Activated CD4-positive, alpha-beta T cell treated with anti-CD3 and anti-CD28 coated beads for 4 hours (primary cell): ENCODE measurements at regions not wholly inside any gene's neighbourhood (a gene's known extent, or its start where the extent isn't known, plus 50 kb on each side); places are given as distances from the start of the nearest gene placed in this dataset.

Experiments used
- DNase-seq, 2 donors: peaks; one replicate each; pipeline ENCODE4 v3.0.0-alpha.2; 2020

DNA sequence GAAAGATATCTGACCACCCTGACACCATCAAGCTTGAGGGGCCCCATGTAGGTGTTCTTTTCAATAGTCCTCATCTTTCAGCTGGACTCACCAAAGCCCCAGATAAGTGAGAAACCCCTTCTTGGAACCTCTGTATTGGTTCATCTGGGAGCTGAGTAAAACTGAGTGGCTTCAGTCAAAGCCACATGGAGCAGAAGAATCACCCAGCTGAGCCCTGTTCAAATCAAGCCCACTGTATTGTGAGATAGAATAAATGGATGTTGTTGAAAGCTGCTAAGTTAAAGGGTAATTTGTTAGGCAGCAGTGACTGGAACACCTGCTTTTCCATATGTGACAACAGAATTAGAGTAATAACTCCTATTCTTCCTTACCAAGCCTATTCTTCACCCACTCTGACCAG is 64.8 kb upstream of the SDK1 start:
- no peak for DNase-seq

DNA sequence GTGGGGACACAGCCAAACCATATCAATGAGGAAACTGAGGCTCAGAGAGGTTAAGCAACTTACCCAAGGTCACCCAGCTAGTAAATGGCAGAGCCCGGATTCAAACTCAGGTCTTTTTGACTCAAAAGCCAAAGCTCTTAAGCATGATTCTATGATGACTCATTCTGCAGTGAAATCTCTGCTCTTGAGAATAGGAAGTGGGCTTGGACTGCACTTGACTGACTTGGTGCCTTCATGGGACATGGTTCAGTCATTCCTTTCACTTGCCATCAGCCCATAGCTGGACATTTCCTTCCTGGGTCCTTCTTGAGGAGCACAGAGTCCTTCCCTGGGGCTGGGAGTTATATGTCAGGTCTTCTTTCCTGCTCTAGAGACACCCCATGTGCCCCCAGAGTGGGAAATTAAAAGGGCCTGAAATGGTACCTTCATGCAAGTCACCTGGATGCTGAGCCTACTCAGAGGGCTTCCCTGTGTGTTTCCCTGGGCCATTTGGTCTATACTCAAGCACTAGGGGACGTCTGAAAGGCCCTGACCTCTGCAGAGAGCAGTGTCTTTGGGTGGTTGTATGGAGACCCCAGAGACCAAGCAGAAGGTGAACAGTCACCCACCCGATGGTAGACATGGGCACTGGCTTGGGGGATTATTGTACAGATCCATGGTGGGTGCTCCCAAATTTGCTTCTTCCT is 62.4 kb upstream of the SDK1 start:
- no peak for DNase-seq

- no peak for DNase-seq
These were observed 61.8 kb upstream of the SDK1 start for GRCh38 chr7:3239291-3239691.

GRCh38 chr7:3240826-3241430 is 60.1 kb upstream of the SDK1 start:
- no peak for DNase-seq

DNA sequence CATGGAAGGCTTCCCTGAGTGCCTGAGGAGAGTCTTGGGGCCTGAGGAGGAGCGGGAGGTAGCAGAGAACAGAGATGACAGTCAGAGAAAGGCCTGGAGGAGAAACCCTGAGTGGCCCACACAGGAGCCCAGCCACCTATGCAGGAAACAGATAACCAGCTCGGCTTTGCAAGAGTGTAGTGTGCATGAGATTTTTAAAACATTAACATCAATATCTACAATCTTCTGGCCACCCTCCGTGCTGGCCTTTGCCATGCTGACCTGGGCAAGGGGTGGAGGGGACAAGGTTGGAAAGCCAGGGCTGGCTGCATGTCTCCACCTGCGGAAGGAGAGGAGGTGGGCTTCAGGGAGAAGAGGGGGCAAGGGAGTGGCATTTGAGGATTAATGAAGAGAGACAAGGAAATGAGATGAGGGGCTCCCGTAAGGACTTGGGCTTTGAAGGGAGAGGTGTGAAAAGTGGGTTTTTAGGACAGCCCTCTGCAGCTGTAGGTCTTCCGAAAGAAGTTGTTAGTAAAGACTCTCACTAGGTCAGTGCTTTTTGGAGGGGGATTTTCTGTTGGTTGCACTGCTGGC is 59.3 kb upstream of the SDK1 start:
- no peak for DNase-seq

GRCh38 chr7:3242398-3242972 is 58.6 kb upstream of the SDK1 start:
- DNase-seq = no peak

DNA sequence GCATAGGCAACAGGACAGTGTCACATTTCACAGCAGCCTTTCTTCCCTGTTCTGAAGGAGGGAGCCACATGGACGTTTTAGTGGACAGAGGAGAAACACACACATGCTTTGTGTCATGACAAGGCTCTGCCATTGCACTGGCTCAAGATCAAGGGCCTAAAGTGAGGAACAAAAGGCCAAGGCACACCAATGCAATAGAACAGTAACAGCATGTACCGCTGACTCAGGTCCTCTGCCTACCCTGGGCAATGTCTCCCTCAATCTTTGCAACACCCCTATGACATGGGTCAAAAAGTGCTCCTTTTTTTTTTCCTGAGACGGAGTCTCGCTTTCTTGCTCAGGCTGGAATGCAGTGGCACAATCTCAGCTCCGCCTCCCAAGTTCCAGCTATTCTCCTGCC is 57.8 kb upstream of the SDK1 start:
- DNase-seq = no peak

DNA sequence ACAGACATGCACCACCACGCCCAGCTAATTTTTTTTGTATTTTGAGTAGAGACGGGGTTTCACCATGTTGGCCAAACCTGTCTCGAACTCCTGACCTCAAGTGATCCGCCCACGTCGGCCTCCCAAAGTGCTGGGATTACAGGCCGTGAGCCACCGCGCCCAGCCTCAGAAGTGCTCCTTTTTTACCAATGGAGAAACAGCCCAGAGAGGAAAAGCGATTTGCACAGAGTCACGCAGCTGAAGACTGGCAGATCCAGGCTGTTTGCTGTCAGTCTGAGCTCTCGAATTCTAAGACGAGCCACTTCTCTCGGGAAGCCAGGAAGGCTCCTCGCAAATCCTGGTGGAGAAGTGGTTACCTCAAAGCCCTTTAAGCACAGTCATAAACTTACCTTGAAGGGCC is 57.4 kb upstream of the SDK1 start:
- no peak for DNase-seq

GRCh38 chr7:3244241-3244814 is 56.7 kb upstream of the SDK1 start:
- no peak for DNase-seq

DNA sequence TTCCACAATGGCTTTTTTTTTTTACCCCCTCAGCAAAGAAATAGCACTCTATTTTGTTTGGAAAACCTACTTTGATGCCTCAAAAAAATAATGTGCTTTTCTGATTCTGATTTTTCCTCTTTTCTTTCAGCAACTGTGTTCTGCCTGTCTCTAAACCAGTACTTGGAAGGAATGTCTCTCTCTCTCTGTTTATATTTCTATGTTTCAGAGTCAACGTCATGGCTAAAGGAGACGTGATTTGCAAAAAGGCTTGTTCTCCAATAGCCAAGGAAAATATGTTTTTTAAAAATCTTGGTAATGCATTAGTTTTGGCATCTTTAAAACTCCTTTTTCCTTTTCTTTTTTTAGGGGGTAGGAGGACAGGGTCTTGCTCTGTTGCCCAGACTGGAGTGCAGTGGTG is 56.0 kb upstream of the SDK1 start:
- no peak for DNase-seq

- no peak for DNase-seq
These were observed 55.3 kb upstream of the SDK1 start for GRCh38 chr7:3245721-3246120.

- no peak for DNase-seq
These were observed 54.9 kb upstream of the SDK1 start for GRCh38 chr7:3246127-3246526.

- no peak for DNase-seq
These were observed 54.4 kb upstream of the SDK1 start for GRCh38 chr7:3246651-3247050.

- no peak for DNase-seq
These were observed 50.3 kb upstream of the SDK1 start for GRCh38 chr7:3250725-3251124.
